GM21528 (cell line): ENCODE measurements at regions not wholly inside any gene's neighbourhood (a gene's known extent, or its start where the extent isn't known, plus 50 kb on each side); places are given as distances from the start of the nearest gene placed in this dataset.

Source experiments
- ATAC-seq: cut with Tn5 transposase; IDR thresholded peaks from one replicate; pipeline ENCODE4 v1.9.1; 2021; ENCODE audit warnings: mild to moderate bottlenecking, moderate library complexity; ENCODE audit not compliant: unreplicated experiment, low FRiP score

GRCh38 chr12:67425394-67425793, 156.2 kb downstream of the CAND1 start:
- no peak for ATAC-seq

- no peak for ATAC-seq
These were observed 156.9 kb downstream of the CAND1 start for GRCh38 chr12:67426067-67426466.

GRCh38 chr12:67427336-67427735, 158.2 kb downstream of the CAND1 start:
- ATAC-seq: no peak

- no peak for ATAC-seq
These were observed 159.3 kb downstream of the CAND1 start for GRCh38 chr12:67428431-67428830.

DNA sequence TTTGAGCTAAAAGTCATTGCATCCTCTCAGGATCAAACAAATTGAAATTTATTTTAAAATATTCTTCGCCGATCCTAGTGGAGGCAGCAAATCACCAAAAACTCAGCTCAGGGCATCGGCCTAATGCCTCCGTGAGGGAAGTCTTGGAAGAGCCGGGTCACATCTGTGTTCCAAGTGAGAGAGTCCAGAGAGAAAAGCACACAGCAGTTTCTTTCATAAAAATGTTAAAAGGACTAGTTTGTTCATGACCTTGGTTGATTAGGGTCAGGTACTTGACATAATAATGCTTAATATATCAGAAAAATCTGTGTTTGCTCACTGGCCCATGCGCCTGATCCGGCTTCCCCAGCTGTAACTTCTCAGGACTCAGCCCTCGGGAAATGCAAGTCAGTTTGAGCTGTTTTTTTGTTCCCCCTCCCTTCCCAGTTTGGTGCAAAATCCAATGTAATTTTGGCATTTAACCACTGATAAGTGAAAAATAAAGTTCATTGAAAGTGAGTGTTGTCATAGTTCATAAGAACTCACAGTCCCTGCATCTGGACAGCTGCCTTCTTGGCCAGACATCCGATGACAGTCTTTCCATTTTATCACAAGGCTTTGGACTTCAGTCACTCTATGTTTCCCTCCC, 161.7 kb downstream of the CAND1 start:
- no peak for ATAC-seq

GRCh38 chr12:67431411-67432020, 162.4 kb downstream of the CAND1 start:
- no peak for ATAC-seq

DNA sequence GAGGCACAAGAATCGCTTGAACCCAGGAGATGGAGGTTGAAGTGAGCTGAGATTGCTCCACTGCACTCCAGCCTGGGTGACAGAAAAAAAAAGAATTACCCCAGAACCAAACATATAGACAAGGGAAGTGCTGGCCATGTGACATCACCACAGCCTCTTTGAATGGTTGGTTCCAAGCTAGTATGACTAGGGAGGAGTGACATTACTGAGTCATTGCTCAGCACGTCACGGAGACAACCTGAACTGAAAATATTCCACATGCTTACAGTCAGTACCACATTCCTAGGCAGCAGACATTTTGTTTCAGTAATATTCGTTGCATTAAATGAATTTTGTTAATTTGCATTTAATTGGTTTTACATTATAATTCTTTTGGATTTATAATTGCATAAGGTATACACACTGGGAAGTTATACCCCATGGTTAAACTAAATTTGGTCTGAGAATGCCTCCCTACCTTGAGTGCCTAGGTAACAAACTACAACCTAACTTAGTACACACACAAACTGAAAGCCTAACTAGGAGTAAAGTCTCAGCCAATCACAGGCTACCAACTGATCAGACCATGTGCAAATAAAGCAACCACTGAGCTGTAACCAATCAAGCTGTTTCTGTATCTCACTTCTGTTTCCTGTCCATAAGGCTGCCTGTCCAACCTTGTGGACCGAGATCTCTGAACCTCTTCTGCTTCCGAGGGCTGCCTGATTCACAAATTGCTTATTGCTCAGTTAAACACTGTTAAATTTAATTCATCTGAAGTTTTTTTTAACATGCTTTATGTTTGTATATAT, 164.4 kb downstream of the CAND1 start:
- peak; percentile 84 for ATAC-seq

GRCh38 chr12:67434671-67435370, 165.7 kb downstream of the CAND1 start:
- no peak for ATAC-seq

GRCh38 chr12:67436230-67436629, 167.1 kb downstream of the CAND1 start:
- ATAC-seq: no peak

- ATAC-seq: no peak
These were observed 167.9 kb downstream of the CAND1 start for GRCh38 chr12:67437011-67437410.

GRCh38 chr12:67439611-67440010, 170.5 kb downstream of the CAND1 start:
- no peak for ATAC-seq

DNA sequence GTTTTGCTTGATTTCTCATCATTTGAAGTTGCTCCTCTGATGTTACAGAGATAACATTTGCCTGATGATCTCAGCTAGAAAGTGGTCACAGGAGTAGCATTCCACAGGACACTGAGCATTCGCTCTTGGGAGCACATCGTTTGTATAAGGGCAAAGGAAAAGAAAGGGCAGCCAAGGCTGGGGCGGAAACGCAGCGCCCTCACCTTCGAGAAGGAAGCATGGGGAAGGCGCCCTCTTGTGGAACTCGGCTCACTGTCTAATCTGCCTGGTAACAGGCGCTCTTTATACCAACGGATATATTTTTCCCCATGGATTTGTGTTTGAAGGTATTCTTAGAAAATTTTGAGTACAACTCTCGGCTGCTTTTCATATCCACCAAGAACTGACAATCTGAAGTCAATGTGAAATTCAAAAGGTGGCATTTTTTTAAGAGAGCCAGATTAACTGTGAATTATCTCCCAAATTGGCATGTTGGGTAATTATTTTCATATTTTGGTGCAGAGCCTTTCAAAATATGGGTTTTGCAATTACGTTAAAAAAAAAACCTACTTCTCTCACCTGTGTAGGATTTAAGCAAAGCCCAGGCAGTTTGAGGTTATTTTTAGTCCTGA, 172.7 kb downstream of the CAND1 start:
- no peak for ATAC-seq

GRCh38 chr12:67442347-67442841, 173.2 kb downstream of the CAND1 start:
- no peak for ATAC-seq

DNA sequence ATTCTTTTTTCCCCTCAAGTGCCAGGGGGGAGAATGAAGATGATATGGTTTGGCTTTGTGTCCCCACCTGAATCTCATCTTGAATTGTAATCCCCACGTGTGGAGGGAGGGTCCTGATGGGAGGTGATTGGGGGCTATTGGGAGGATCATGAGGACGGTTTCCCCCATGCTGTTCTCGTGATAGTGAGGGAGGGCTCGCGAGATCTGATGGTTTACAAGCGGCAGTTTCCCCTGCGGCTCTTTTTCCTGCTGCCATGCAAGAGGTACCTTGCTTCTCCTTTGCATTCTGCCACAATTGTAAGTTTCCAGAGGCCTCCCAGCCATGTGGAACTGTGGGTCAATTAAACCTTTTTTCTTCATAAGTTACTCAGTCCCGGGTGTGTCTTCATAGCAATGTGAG, 173.7 kb downstream of the CAND1 start:
- ATAC-seq: no peak

DNA sequence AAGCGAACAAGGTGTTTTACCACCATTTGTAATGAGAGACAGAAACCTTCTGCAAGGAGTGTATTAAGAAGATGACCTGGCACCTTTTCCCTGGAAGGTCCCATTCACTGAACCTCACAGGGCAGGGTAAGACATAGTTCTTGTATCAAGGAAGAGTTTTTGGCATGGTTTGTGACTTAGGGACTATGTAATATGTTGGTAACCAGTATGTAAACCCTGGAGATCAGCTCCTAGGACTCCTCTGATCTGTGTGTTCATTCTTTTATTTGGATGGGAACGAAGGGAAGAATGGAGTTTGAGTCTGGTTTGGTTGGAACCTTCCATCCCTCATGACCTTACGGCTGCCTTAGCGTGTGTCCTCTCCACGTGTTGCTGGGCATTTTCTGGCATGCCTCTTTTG, 175.4 kb downstream of the CAND1 start:
- no peak for ATAC-seq

GRCh38 chr12:67446716-67447115, 177.6 kb downstream of the CAND1 start:
- ATAC-seq: no peak

- ATAC-seq: no peak
These were observed 178.0 kb downstream of the CAND1 start for GRCh38 chr12:67447180-67447579.

DNA sequence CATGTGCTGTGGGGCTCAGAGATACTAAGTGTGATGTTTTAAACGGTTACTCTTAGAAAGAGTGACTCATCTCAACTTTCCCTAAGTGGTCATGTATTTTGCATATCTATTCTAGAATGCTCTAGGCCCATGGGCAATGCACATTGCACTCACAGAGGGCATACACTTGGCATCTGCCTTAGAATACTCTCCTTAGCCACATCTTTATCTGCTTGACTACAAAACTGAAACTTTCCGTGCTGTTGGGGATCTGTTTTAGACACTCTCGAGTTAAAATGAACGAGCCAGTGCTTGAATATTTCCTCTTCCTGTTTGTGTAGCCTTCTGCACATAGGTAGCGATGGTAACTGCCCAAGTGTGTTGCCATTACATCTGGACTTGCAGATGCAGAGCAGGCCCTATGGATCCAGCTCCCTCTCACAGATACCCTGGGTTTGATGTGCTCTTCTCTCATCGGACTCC, 180.5 kb downstream of the CAND1 start:
- peak; percentile 83 for ATAC-seq

GRCh38 chr12:67450441-67450840, 181.3 kb downstream of the CAND1 start:
- no peak for ATAC-seq

- ATAC-seq: no peak
These were observed 182.0 kb downstream of the CAND1 start for GRCh38 chr12:67451206-67451605.
